ENCODE measurements at regions not wholly inside any gene's neighbourhood (a gene's known extent, or its start where the extent isn't known, plus 50 kb on each side); places are given as distances from the start of the nearest gene placed in this dataset.
"Not testable (repeated sequence)": the region's sequence is repeated elsewhere in the genome, so short reads cannot be mapped to it uniquely, and the experiment has no call there.

DNA sequence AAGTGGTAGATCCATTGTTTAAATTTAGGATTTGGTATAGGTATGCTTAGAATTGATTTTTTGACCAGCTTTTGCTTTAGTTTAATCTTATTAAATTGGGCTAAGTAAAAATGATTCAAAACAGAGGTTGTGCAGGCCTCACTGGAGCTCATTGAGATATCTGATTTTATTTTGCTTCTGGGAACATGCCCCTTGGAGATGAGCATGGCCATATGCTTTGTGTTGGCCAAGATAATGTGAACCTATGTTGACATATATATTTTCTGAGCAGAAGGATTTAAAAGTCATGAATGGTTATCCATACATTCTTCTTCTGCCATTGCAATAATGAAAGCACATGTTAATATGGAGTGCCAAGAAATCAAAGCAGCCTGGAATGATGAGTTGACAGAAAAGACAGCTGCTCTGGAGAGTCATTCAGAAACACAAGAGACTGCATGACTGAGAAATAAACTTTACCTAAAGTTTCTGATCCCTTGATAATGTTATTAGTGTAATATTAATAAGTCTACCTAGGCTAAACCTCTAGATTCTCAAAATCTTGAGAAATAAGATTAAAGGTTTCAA is 489.7 kb upstream of the GNPDA2 start:
- Histone ChIP-seq H3K27me3 (ENCODE audit: insufficient read depth, low read depth, low read length) (no peaks in the 10 kb centered on the region), H3K9me2 (ENCODE audit: insufficient read depth, low read length) (no peaks in the 10 kb centered on the region), H4K20me1 (ENCODE audit: insufficient read depth) (no peaks in the 10 kb centered on the region), H3K4me3 (ENCODE audit: low read length) (no peak overlapping the region), H3K4me2 (ENCODE audit: low read length) (no peak overlapping the region), H3K9ac (ENCODE audit: low read length) (no peak overlapping the region), H3K27ac (ENCODE audit: low read length) (peak overlapping the region; percentile 30), H3F3A (ENCODE audit: insufficient read depth, low read length, poor library complexity, severe bottlenecking) (no peaks in the 10 kb centered on the region), H3K79me2 (replicated peaks; ENCODE audit: insufficient read depth, low read length) (no peaks in the 10 kb centered on the region), H3K36me3 (ENCODE audit: insufficient read depth, low read length) (no peaks in the 10 kb centered on the region), H3K9me3 (ENCODE audit: low read length) (no peaks in the 10 kb centered on the region), H2AFZ (ENCODE audit: low read depth, low read length) (no peak overlapping the region)
- TF ChIP-seq POLR2AphosphoS5 (IDR thresholded peaks at IDR 0.05) (peak; percentile 11), RAD21 (conservative IDR thresholded peaks at IDR 0.05) (no peak), EP300 (conservative IDR thresholded peaks at IDR 0.05; ENCODE audit: poor library complexity, severe bottlenecking) (peak; percentile 69)

DNA sequence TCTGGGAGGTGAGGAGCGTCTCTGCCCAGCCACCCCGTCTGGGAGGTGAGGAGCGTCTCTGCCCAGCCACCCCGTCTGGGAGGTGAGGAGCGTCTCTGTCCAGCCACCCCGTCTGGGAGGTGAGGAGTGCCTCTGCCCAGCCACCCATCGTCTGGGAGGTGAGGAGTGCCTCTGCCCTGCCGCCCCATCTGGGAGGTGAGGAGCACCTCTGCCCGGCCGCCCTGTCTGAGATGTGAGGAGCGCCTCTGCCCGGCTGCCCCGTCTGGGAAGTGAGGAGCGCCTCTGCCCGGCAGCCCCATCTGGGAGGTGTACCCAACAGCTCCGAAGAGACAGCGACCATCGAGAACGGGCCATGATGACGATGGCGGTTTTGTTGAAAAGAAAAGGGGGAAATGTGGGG is 482.1 kb upstream of the GNPDA2 start:
- H3K9me3 ChIP-seq (ENCODE audit: low read length); H3F3A ChIP-seq (ENCODE audit: insufficient read depth, low read length, poor library complexity, severe bottlenecking); H3K79me2 ChIP-seq (replicated peaks; ENCODE audit: insufficient read depth, low read length); H3K9me2 ChIP-seq (ENCODE audit: insufficient read depth, low read length); H3K4me3 ChIP-seq (ENCODE audit: low read length); H3K36me3 ChIP-seq (ENCODE audit: insufficient read depth, low read length); H2AFZ ChIP-seq (ENCODE audit: low read depth, low read length); H3K9ac ChIP-seq (ENCODE audit: low read length); H3K27ac ChIP-seq (ENCODE audit: low read length); H4K20me1 ChIP-seq (ENCODE audit: insufficient read depth); H3K4me2 ChIP-seq (ENCODE audit: low read length); H3K27me3 ChIP-seq (ENCODE audit: insufficient read depth, low read depth, low read length): not testable (repeated sequence)

DNA sequence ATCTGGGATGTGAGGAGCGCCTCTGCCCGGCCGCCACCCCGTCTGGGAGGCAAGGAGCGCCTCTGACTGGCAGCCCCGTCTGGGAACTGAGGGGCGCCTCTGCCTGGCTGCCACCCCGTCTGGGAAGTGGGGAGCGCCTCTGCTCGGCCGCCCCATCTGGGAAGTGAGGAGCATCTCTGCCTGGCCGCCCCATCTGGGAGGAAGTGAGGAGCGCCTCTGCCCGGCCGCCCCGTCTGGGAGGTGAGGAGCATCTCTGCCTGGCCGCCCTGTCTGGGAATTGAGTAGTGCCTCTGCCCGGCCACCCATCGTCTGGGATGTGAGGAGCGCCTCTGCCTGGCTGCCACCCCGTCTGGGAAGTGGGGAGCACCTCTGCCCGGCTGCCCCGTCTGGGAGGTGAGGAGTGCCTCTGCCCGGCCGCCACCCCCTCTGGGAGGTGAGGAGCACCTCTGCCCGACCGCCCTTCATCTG is 481.5 kb upstream of the GNPDA2 start:
- not testable (repeated sequence) for H3K27ac ChIP-seq (ENCODE audit: low read length); H3K9ac ChIP-seq (ENCODE audit: low read length); H4K20me1 ChIP-seq (ENCODE audit: insufficient read depth); H3K4me2 ChIP-seq (ENCODE audit: low read length); H3K4me3 ChIP-seq (ENCODE audit: low read length); H3K9me2 ChIP-seq (ENCODE audit: insufficient read depth, low read length); H3K79me2 ChIP-seq (replicated peaks; ENCODE audit: insufficient read depth, low read length); H3F3A ChIP-seq (ENCODE audit: insufficient read depth, low read length, poor library complexity, severe bottlenecking); H3K9me3 ChIP-seq (ENCODE audit: low read length); H3K36me3 ChIP-seq (ENCODE audit: insufficient read depth, low read length); H2AFZ ChIP-seq (ENCODE audit: low read depth, low read length); H3K27me3 ChIP-seq (ENCODE audit: insufficient read depth, low read depth, low read length)

DNA sequence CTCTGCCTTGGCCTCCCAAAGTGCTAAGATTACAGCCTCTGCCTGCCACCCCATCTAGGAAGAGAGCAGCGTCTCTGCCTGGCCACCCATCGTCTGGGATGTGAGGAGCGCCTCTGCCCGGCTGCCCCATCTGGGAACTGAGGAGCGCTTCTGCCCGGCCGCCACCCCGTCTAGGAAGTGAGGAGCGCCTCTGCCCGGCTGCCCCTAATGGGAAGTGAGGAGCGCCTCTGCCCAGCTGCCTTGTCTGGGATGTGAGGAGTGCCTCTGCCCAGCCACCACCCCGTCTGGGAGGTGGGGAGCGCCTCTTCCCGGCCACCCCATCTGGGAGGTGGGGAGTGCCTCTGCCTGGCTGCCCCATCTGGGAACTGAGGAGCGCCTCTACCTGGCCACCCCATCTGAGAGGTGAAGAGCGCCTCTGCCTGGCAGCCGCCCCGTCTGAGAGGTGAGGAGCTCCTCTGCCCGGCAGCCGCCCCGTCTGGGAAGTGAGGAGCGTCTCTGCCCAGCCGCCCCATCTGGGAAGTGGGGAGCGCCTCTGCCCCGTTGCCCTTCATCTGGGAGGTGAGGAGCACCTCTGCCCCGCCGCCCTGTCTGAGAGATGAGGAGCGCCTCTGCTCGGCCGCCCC is 481.0 kb upstream of the GNPDA2 start:
- H3K4me3 ChIP-seq (ENCODE audit: low read length); H3K9me3 ChIP-seq (ENCODE audit: low read length); H3K9ac ChIP-seq (ENCODE audit: low read length); H3K27me3 ChIP-seq (ENCODE audit: insufficient read depth, low read depth, low read length); H4K20me1 ChIP-seq (ENCODE audit: insufficient read depth); H3K9me2 ChIP-seq (ENCODE audit: insufficient read depth, low read length); H3K79me2 ChIP-seq (replicated peaks; ENCODE audit: insufficient read depth, low read length); H2AFZ ChIP-seq (ENCODE audit: low read depth, low read length); H3K27ac ChIP-seq (ENCODE audit: low read length); H3F3A ChIP-seq (ENCODE audit: insufficient read depth, low read length, poor library complexity, severe bottlenecking); H3K4me2 ChIP-seq (ENCODE audit: low read length); H3K36me3 ChIP-seq (ENCODE audit: insufficient read depth, low read length): not testable (repeated sequence)

DNA sequence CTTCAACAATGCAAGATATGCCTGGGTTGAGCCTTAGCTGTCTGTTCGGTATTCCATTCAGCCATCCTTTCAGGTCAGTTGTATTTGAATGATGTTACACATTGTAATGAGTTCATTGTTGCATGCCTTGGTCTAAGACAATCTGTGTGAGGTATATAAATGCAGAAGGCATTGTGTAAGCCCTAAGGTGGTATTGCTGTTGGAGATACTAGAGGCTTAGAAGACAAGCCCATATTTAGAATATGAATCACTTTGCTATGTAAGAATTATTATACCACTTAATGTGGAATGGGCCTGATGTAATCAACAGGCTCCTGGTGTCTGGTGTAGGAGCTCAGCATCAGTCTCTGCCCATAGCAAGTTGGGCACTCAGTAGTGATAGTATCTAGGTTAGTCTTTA is 473.4 kb upstream of the GNPDA2 start:
- no peak overlapping the region for H2AFZ ChIP-seq (ENCODE audit: low read depth, low read length)
- no peak overlapping the region for H3K4me2 ChIP-seq (ENCODE audit: low read length)
- no peak overlapping the region for H3K9ac ChIP-seq (ENCODE audit: low read length)
- no peaks in the 10 kb centered on the region for H3K79me2 ChIP-seq (replicated peaks; ENCODE audit: insufficient read depth, low read length)
- no peaks in the 10 kb centered on the region for H3F3A ChIP-seq (ENCODE audit: insufficient read depth, low read length, poor library complexity, severe bottlenecking)
- no peak overlapping the region for H3K4me3 ChIP-seq (ENCODE audit: low read length)
- H3K9me2 ChIP-seq (ENCODE audit: insufficient read depth, low read length) = no peaks in the 10 kb centered on the region
- H3K9me3 ChIP-seq (ENCODE audit: low read length) = no peaks in the 10 kb centered on the region
- H3K36me3 ChIP-seq (ENCODE audit: insufficient read depth, low read length) = no peaks in the 10 kb centered on the region
- no peak overlapping the region for H3K27ac ChIP-seq (ENCODE audit: low read length)
- no peaks in the 10 kb centered on the region for H4K20me1 ChIP-seq (ENCODE audit: insufficient read depth)
- no peaks in the 10 kb centered on the region for H3K27me3 ChIP-seq (ENCODE audit: insufficient read depth, low read depth, low read length)
- TF ChIP-seq EZH2 (IDR thresholded peaks at IDR 0.05; ENCODE audit: borderline replicate concordance, insufficient read depth, low read length, poor library complexity, severe bottlenecking) = no peak
